GM19438 (cell line): ENCODE measurements at regions not wholly inside any gene's neighbourhood (a gene's known extent, or its start where the extent isn't known, plus 50 kb on each side); places are given as distances from the start of the nearest gene placed in this dataset.
"Not testable (repeated sequence)": the region's sequence is repeated elsewhere in the genome, so short reads cannot be mapped to it uniquely, and the experiment has no call there.

Source experiments
- ATAC-seq: cut with Tn5 transposase; IDR thresholded peaks from one replicate; pipeline ENCODE4 v1.9.1; 2021; ENCODE audit warnings: low read depth; ENCODE audit not compliant: unreplicated experiment

- no peak for ATAC-seq
These were observed 2035.3 kb upstream of the LRRTM1 start for GRCh38 chr2:82339805-82340204.

DNA sequence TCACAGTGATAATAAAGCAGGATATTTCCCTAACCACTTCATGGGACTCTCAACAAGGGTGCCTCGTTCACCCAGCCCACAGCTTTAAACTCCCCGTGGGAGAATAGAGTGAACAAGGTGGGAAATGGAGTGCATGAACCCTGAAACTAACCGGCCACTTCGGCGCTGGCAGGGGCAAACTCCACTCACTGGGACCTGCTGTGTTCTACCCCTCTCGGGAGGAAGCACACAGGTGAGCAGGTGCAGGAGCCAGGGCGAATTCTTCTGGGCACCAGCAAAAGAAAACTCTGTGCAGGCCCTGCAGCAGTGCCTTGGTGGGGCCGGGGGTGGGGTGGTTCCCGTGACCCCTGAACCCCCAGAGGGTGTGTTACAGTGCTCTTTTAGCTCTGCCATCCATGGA lies 2029.1 kb upstream of the LRRTM1 start:
- no peak for ATAC-seq

- no peak for ATAC-seq
These were observed 2025.6 kb upstream of the LRRTM1 start for GRCh38 chr2:82330155-82330554.

GRCh38 chr2:82326180-82326767 lies 2021.7 kb upstream of the LRRTM1 start:
- not testable (repeated sequence) for ATAC-seq

DNA sequence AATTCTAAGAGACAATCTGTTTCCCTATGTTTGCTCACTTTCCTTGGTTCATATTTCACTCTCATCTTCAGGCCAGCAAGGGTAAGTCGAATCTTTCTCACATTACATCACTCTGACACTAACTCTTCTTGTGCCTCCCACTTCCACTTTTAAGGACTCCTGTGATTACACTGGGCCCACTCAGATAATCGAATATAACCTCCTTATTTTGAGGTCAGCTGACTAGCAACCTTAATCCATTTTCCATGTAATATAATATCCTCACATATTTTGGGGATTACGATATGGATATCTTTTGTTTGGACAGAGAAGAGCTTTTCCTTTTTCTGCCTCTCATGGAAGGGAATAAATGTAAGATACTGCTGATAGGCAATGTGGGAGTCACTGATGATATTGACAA lies 2015.7 kb upstream of the LRRTM1 start:
- no peak for ATAC-seq

DNA sequence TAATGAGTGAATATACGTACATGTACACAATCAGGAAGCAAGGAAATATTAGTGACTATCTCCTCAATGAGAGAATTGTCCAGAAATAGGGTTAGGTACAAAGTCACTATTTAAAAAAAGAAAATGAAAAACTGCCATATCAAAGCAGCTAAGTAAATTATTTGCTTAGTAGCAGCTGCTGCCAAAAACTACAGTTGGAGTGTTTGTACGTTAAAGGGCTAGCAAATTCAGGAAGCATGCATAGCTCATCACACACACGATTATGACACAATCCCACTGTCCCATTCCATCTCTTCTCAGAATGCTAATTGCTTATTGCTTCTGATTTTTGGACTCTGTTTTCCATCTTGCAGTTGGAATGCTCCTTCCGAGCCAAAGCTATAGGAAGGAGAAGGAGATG lies 2012.5 kb upstream of the LRRTM1 start:
- ATAC-seq = no peak

GRCh38 chr2:82316586-82316985 lies 2012.0 kb upstream of the LRRTM1 start:
- ATAC-seq = no peak

DNA sequence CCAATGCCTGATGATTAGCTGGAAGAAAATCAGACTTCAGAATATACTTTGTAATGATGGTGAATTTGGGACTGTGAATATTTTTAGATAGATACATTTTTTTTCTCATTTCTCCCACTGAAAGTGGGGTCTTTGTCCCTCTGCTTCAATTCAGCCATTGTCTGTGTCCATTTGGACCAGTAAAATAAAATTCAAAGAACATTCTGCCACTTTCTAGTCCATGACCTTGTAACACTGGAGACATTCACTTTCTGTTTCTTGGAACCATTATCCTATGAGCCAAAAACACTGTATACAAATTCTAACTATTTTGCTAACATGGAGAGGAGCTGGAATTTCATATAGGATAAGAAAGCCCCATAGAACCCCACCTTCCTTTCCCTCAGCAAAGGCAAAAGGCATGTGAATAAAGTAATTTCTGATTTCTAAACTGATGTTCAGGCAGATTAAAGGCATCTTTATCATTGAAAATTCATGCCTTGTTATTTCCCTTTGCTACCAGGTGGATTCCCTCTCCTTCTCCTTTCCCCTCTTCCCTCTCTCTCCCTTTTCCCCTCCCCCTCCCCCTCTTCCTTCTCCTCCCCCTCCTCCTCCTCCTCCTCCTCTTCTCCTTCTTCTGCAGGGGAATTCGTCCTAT lies 2010.4 kb upstream of the LRRTM1 start:
- ATAC-seq = no peak

- no peak for ATAC-seq
These were observed 2003.0 kb upstream of the LRRTM1 start for GRCh38 chr2:82307511-82307910.

DNA sequence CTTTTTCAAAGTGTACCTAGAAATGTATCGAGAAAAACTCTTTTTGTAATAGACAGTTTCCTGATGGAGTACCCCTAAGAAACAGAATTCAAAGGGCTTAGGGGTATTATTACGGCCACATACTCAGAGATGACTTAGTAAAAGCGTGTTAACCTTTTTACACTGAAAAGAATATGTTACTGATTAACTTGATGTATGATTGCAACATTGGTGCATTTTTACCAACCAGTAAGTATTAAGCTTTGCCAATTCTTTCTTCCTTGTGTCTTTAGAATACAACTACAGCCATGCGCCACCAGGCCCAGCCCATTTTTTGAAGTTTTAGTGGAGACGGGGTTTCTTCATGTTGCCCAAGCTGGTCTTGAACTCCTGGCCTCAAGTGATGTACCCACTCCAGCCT lies 1997.0 kb upstream of the LRRTM1 start:
- ATAC-seq = no peak

- no peak for ATAC-seq
These were observed 1984.9 kb upstream of the LRRTM1 start for GRCh38 chr2:82289446-82289845.

- no peak for ATAC-seq
These were observed 1978.5 kb upstream of the LRRTM1 start for GRCh38 chr2:82283075-82283474.

DNA sequence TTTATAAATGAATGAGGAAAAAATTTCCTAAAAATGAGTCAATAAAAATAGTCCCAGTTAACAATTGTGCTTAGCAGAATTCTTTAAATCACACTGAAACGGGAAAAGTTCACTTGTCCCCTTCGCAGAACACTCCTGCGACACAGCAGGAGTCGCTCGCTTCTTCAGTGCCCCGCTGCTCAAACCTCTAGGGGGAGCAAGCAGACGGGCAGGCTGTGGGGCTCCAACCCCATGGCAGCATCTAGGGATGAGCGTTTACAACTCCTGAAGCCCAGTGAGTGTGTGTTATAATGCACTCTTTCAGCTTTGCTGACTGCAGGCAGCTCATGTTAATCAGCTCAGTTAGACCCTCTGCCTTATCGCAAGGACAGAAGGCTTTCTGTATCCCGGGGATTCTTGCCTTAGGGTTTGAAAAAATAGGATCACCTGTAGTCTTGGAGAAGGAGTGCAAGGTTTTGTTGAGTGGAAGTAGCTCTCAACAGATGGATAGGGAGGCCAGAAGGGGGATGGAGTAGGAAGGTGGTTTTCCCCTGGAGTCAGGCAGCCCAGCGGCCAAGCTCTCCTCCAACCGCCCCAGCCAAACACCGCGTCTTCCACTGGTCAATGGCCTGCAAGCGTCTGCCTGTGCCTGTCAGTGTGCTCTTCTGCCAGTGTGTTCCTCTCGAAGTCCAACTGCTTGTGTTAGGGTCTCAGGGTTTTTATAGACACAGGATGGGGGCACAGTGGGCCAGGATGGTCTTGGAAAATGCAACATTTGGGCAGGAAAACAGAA lies 1977.7 kb upstream of the LRRTM1 start:
- ATAC-seq = no peak

DNA sequence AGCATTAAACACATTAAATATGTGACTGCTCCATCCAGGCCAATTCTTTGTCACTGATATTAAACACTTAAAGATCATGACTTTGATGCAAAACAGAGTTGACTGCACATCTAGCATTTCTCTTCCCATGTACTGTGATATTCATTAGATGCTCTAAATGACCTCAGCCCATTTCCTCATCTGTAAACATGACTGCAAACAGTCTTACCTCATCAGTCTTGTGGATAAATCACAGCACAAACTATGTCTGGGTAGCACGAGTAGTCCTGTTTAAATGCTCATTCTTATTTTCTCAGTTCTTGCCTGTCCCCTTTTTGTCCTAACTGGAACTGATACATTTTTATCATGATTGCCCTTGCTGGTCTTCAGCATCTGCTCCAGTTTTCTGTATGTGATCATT lies 1974.8 kb upstream of the LRRTM1 start:
- no peak for ATAC-seq

DNA sequence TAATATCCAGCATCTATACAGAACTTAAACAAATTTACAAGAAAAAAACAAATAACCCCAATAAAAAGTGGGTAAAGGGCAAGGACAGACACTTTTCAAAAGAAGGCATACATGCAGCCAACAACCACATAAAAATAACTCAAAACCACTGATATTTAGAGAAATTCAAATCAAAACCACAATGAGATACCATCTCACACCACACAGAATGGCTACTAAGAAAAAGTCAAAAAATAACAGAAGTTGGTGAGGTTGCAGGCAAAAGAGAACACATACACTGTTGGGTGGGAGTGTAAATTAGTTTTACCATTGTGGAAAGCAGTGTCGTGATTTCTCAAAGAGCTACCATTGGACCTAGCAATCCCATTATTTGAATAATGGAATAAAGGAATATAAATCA lies 1973.9 kb upstream of the LRRTM1 start:
- no peak for ATAC-seq

GRCh38 chr2:82275599-82275998 lies 1971.0 kb upstream of the LRRTM1 start:
- ATAC-seq = no peak

- no peak for ATAC-seq
These were observed 1963.9 kb upstream of the LRRTM1 start for GRCh38 chr2:82268446-82268845.

GRCh38 chr2:82260521-82260920 lies 1956.0 kb upstream of the LRRTM1 start:
- no peak for ATAC-seq

- no peak for ATAC-seq
These were observed 1955.0 kb upstream of the LRRTM1 start for GRCh38 chr2:82259551-82259950.

DNA sequence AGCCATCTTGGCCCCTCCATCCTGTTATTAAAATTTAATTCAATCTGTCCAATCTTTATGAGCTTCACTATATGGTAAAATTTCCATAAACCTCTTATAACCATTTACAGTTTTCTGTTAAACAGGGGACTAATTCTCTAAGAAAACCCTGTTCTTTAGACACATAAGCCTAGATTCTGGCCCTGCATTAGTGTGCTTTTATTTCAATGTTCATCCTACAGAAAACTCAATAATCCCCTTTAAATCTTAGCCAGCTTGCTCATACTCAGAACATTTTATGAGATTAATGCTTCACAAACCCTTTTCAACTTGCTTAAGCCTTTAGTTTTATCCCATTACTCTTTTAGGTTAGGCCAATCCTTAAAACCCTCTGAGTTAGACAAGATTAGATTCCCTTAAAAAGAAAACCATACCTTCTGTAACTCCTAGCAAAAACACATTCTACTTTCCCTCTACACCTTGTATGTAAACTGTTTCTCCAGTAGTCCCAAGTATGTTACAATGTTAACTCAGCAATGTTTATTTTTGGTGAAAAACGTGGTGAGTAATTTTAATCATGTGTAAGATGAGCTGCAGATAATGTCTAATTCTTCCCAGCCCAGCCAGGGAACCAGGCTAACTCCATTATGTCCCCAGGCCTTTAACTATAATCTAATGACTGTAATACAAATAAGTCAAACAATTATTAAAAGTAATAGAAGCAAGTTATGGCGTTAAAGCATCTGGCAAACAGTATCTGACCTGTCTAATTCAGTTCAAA lies 1953.4 kb upstream of the LRRTM1 start:
- ATAC-seq = no peak

GRCh38 chr2:82256983-82257632 lies 1952.6 kb upstream of the LRRTM1 start:
- no peak for ATAC-seq
